ENCODE measurements at regions not wholly inside any gene's neighbourhood (a gene's known extent, or its start where the extent isn't known, plus 50 kb on each side); places are given as distances from the start of the nearest gene placed in this dataset.
"Not testable (repeated sequence)": the region's sequence is repeated elsewhere in the genome, so short reads cannot be mapped to it uniquely, and the experiment has no call there.

DNA sequence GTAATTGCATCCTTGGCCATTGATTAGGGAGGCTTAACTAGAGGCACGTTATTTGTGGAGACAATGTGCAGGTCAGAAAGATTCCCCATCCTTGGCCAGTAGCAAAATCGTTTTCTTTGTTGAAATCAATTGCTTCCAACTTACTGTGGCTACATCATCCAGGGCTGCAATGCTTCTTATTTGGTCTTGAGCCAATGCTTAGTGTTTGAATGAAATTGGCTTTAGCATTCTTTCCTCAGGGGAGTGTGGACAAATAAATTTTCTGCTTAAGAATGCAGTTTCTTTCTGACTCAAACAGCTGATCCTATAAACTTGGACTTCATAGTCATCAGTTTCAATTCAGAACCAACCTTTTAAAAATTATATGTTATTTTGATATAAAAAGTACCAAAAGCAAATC lies 95.6 kb downstream of the ARHGAP11B start:
- H3K9me3 ChIP-seq (ENCODE audit: control insufficient read depth in 1 of 2, low read length in 2 of 2); H3K4me1 ChIP-seq (ENCODE audit: control insufficient read depth in 1 of 2, insufficient read depth in 2 of 2, low read length in 2 of 2); H3K27ac ChIP-seq (ENCODE audit: low read length); H3K36me3 ChIP-seq (ENCODE audit: control insufficient read depth in 1 of 2, insufficient read depth in 2 of 2, low read length in 2 of 2); H3K27me3 ChIP-seq (ENCODE audit: low read depth, low read length); H3K4me3 ChIP-seq (ENCODE audit: low read depth in 1 of 2, low read length in 2 of 2): not testable (repeated sequence)

GRCh38 chr15:30723540-30724175 lies 97.7 kb downstream of the ARHGAP11B start:
- not testable (repeated sequence) for H3K9me3 ChIP-seq (ENCODE audit: control insufficient read depth in 1 of 2, low read length in 2 of 2); H3K36me3 ChIP-seq (ENCODE audit: control insufficient read depth in 1 of 2, insufficient read depth in 2 of 2, low read length in 2 of 2); H3K27me3 ChIP-seq (ENCODE audit: low read depth, low read length); H3K4me3 ChIP-seq (ENCODE audit: low read depth in 1 of 2, low read length in 2 of 2); H3K4me1 ChIP-seq (ENCODE audit: control insufficient read depth in 1 of 2, insufficient read depth in 2 of 2, low read length in 2 of 2); H3K27ac ChIP-seq (ENCODE audit: low read length)

DNA sequence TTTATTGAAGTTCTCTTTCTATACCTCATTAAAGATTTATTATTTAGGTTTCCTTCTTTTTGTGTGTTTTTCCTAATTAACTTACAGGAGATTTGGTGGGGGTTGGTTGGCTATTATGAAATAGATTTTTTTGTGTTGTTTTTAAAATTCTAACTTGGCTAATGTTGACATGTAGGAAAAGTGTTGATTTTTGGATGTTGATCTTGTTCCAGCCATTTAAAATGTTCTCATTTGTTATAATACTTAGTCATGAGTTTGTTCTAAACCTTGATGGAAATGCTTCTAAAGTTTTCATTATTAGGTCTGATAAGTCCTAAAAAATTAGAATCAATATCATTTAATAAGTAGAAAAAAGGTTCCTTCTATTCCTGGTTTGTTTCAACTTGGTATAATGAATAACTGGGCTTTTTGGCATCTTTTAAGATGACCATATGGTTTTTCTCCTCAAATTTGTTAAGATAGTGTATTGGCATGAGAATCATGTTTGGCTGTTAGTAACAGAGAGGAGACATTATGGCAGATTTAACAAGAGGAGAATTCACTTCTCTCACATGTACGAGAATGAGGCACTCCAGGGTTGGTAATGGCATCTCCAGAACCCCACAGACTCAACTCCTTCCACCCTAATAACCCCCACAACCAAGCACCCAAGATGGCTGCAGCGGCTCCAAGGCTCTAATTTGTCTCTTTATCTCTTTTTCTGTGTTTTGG lies 104.1 kb downstream of the ARHGAP11B start:
- H3K27me3 ChIP-seq (ENCODE audit: low read depth, low read length); H3K27ac ChIP-seq (ENCODE audit: low read length); H3K4me1 ChIP-seq (ENCODE audit: control insufficient read depth in 1 of 2, insufficient read depth in 2 of 2, low read length in 2 of 2); H3K4me3 ChIP-seq (ENCODE audit: low read depth in 1 of 2, low read length in 2 of 2); H3K9me3 ChIP-seq (ENCODE audit: control insufficient read depth in 1 of 2, low read length in 2 of 2); H3K36me3 ChIP-seq (ENCODE audit: control insufficient read depth in 1 of 2, insufficient read depth in 2 of 2, low read length in 2 of 2): not testable (repeated sequence)

DNA sequence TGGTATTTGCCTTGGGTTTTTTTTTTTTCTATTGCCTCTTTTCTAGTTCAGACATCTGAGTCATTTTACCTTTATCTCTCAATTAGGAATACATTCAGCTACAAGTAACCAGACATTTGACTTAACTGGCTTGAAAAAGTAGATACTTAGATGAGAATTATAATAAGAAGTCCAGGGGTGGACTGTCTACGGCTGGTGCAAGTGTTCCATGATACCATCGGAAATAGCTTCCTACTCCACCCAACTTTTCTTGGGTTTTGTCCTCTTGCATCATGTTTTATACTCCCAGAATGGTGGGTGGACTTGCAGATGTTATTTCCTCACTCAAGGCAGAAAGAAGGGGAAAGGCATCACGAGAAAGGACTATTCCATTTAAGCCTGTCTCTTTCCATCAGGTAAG lies 104.7 kb downstream of the ARHGAP11B start:
- H3K27ac ChIP-seq (ENCODE audit: low read length); H3K4me1 ChIP-seq (ENCODE audit: control insufficient read depth in 1 of 2, insufficient read depth in 2 of 2, low read length in 2 of 2); H3K9me3 ChIP-seq (ENCODE audit: control insufficient read depth in 1 of 2, low read length in 2 of 2); H3K36me3 ChIP-seq (ENCODE audit: control insufficient read depth in 1 of 2, insufficient read depth in 2 of 2, low read length in 2 of 2); H3K27me3 ChIP-seq (ENCODE audit: low read depth, low read length); H3K4me3 ChIP-seq (ENCODE audit: low read depth in 1 of 2, low read length in 2 of 2): not testable (repeated sequence)

GRCh38 chr15:30732100-30732499 lies 106.2 kb downstream of the ARHGAP11B start:
- not testable (repeated sequence) for H3K9me3 ChIP-seq (ENCODE audit: control insufficient read depth in 1 of 2, low read length in 2 of 2); H3K27ac ChIP-seq (ENCODE audit: low read length); H3K36me3 ChIP-seq (ENCODE audit: control insufficient read depth in 1 of 2, insufficient read depth in 2 of 2, low read length in 2 of 2); H3K4me3 ChIP-seq (ENCODE audit: low read depth in 1 of 2, low read length in 2 of 2); H3K27me3 ChIP-seq (ENCODE audit: low read depth, low read length); H3K4me1 ChIP-seq (ENCODE audit: control insufficient read depth in 1 of 2, insufficient read depth in 2 of 2, low read length in 2 of 2)

DNA sequence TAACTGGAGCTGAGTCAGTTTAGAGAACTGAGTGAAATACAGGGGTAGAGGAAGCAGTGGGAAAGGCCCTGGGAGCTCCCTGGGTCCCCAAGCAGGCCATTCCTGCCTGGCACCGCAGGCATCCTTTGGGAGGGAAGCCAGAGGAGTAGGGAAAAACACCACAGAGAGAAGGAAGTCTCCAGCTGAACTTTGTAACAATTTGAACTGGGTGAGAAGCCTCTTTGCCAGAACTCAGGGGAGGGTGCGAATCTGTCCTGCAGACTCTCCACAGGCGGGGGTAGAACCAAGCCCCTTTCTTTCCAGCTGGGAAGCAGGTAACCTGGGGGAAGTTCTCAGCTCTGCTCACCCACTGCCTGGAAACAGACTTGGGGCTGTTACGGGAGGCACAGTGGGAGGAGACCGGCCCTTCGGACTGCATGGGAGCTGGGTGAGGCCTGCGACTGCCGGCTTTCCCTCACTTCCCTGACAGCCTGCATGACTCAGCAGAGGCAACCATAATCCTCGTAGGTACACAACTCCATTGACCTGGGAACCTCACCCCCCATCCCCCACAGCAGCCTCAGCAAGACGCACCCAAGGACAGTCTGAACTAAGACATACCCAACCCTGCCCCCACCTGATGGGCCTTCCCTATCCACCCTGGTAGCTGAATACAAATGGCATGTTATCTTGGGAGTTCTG lies 110.1 kb downstream of the ARHGAP11B start:
- H3K9me3 ChIP-seq (ENCODE audit: control insufficient read depth in 1 of 2, low read length in 2 of 2); H3K4me3 ChIP-seq (ENCODE audit: low read depth in 1 of 2, low read length in 2 of 2); H3K27me3 ChIP-seq (ENCODE audit: low read depth, low read length); H3K36me3 ChIP-seq (ENCODE audit: control insufficient read depth in 1 of 2, insufficient read depth in 2 of 2, low read length in 2 of 2); H3K4me1 ChIP-seq (ENCODE audit: control insufficient read depth in 1 of 2, insufficient read depth in 2 of 2, low read length in 2 of 2); H3K27ac ChIP-seq (ENCODE audit: low read length): not testable (repeated sequence)

- H3K36me3 ChIP-seq (ENCODE audit: control insufficient read depth in 1 of 2, insufficient read depth in 2 of 2, low read length in 2 of 2); H3K4me3 ChIP-seq (ENCODE audit: low read depth in 1 of 2, low read length in 2 of 2): not testable (repeated sequence)
These were observed 116.9 kb downstream of the ARHGAP11B start for GRCh38 chr15:30742796-30743195.

GRCh38 chr15:30749048-30749447 lies 123.1 kb downstream of the ARHGAP11B start:
- H3K27me3 ChIP-seq (ENCODE audit: low read depth, low read length); H3K4me1 ChIP-seq (ENCODE audit: control insufficient read depth in 1 of 2, insufficient read depth in 2 of 2, low read length in 2 of 2); H3K4me3 ChIP-seq (ENCODE audit: low read depth in 1 of 2, low read length in 2 of 2); H3K27ac ChIP-seq (ENCODE audit: low read length); H3K9me3 ChIP-seq (ENCODE audit: control insufficient read depth in 1 of 2, low read length in 2 of 2); H3K36me3 ChIP-seq (ENCODE audit: control insufficient read depth in 1 of 2, insufficient read depth in 2 of 2, low read length in 2 of 2): not testable (repeated sequence)

More at GRCh38 chr15:30742796-30743195, 116.9 kb downstream of the ARHGAP11B start:
- not testable (repeated sequence) for H3K27me3 ChIP-seq (ENCODE audit: low read depth, low read length); H3K9me3 ChIP-seq (ENCODE audit: control insufficient read depth in 1 of 2, low read length in 2 of 2); H3K27ac ChIP-seq (ENCODE audit: low read length); H3K4me1 ChIP-seq (ENCODE audit: control insufficient read depth in 1 of 2, insufficient read depth in 2 of 2, low read length in 2 of 2)

GRCh38 chr15:30755036-30755687 lies 129.2 kb downstream of the ARHGAP11B start:
- not testable (repeated sequence) for H3K27ac ChIP-seq (ENCODE audit: low read length); H3K4me3 ChIP-seq (ENCODE audit: low read depth in 1 of 2, low read length in 2 of 2); H3K9me3 ChIP-seq (ENCODE audit: control insufficient read depth in 1 of 2, low read length in 2 of 2); H3K4me1 ChIP-seq (ENCODE audit: control insufficient read depth in 1 of 2, insufficient read depth in 2 of 2, low read length in 2 of 2); H3K36me3 ChIP-seq (ENCODE audit: control insufficient read depth in 1 of 2, insufficient read depth in 2 of 2, low read length in 2 of 2); H3K27me3 ChIP-seq (ENCODE audit: low read depth, low read length)

GRCh38 chr15:30760633-30761032 lies 134.7 kb downstream of the ARHGAP11B start:
- not testable (repeated sequence) for H3K27ac ChIP-seq (ENCODE audit: low read length); H3K9me3 ChIP-seq (ENCODE audit: control insufficient read depth in 1 of 2, low read length in 2 of 2); H3K4me1 ChIP-seq (ENCODE audit: control insufficient read depth in 1 of 2, insufficient read depth in 2 of 2, low read length in 2 of 2); H3K27me3 ChIP-seq (ENCODE audit: low read depth, low read length); H3K4me3 ChIP-seq (ENCODE audit: low read depth in 1 of 2, low read length in 2 of 2); H3K36me3 ChIP-seq (ENCODE audit: control insufficient read depth in 1 of 2, insufficient read depth in 2 of 2, low read length in 2 of 2)

- H3K36me3 ChIP-seq (ENCODE audit: control insufficient read depth in 1 of 2, insufficient read depth in 2 of 2, low read length in 2 of 2); H3K4me1 ChIP-seq (ENCODE audit: control insufficient read depth in 1 of 2, insufficient read depth in 2 of 2, low read length in 2 of 2); H3K9me3 ChIP-seq (ENCODE audit: control insufficient read depth in 1 of 2, low read length in 2 of 2); H3K4me3 ChIP-seq (ENCODE audit: low read depth in 1 of 2, low read length in 2 of 2); H3K27ac ChIP-seq (ENCODE audit: low read length); H3K27me3 ChIP-seq (ENCODE audit: low read depth, low read length): not testable (repeated sequence)
These were observed 135.4 kb downstream of the ARHGAP11B start for GRCh38 chr15:30761365-30761764.
